ENCODE measurements at regions not wholly inside any gene's neighbourhood (a gene's known extent, or its start where the extent isn't known, plus 50 kb on each side); places are given as distances from the start of the nearest gene placed in this dataset.

- no peak for DNase-seq
- Histone ChIP-seq H3K27me3 (ENCODE audit: control insufficient read depth, insufficient read depth, low read length) (no peaks in the 10 kb centered on the region), H3K36me3 (replicated peaks; ENCODE audit: control insufficient read depth, insufficient read depth, low read length) (no peaks in the 10 kb centered on the region), H3K4me3 (ENCODE audit: insufficient read depth, low read depth, low read length) (no peak overlapping the region)
Observed at GRCh38 chr6:95119927-95120326, 457.4 kb upstream of the MANEA start.

GRCh38 chr6:95120984-95121383, 456.4 kb upstream of the MANEA start:
- H3K27me3 ChIP-seq (ENCODE audit: control insufficient read depth, insufficient read depth, low read length), result no peaks in the 10 kb centered on the region
- no peak overlapping the region for H3K4me3 ChIP-seq (ENCODE audit: insufficient read depth, low read depth, low read length)
- DNase-seq, result no peak
- no peaks in the 10 kb centered on the region for H3K36me3 ChIP-seq (replicated peaks; ENCODE audit: control insufficient read depth, insufficient read depth, low read length)

GRCh38 chr6:95127261-95127660, 450.1 kb upstream of the MANEA start:
- DNase-seq, result no peak
- no peaks in the 10 kb centered on the region for H3K27me3 ChIP-seq (ENCODE audit: control insufficient read depth, insufficient read depth, low read length)
- no peaks in the 10 kb centered on the region for H3K36me3 ChIP-seq (replicated peaks; ENCODE audit: control insufficient read depth, insufficient read depth, low read length)
- no peak overlapping the region for H3K4me3 ChIP-seq (ENCODE audit: insufficient read depth, low read depth, low read length)

GRCh38 chr6:95128439-95128838, 448.9 kb upstream of the MANEA start:
- H3K27me3 ChIP-seq (ENCODE audit: control insufficient read depth, insufficient read depth, low read length), result no peaks in the 10 kb centered on the region
- no peaks in the 10 kb centered on the region for H3K36me3 ChIP-seq (replicated peaks; ENCODE audit: control insufficient read depth, insufficient read depth, low read length)
- no peak overlapping the region for H3K4me3 ChIP-seq (ENCODE audit: insufficient read depth, low read depth, low read length)
- DNase-seq, result no peak

GRCh38 chr6:95128947-95129346, 448.4 kb upstream of the MANEA start:
- Histone ChIP-seq H3K4me3 (ENCODE audit: insufficient read depth, low read depth, low read length) (no peak overlapping the region), H3K36me3 (replicated peaks; ENCODE audit: control insufficient read depth, insufficient read depth, low read length) (no peaks in the 10 kb centered on the region), H3K27me3 (ENCODE audit: control insufficient read depth, insufficient read depth, low read length) (no peaks in the 10 kb centered on the region)
- DNase-seq, result no peak

- no peak for DNase-seq
- H3K36me3 ChIP-seq (replicated peaks; ENCODE audit: control insufficient read depth, insufficient read depth, low read length), result no peaks in the 10 kb centered on the region
- H3K27me3 ChIP-seq (ENCODE audit: control insufficient read depth, insufficient read depth, low read length), result no peaks in the 10 kb centered on the region
- H3K4me3 ChIP-seq (ENCODE audit: insufficient read depth, low read depth, low read length), result no peak overlapping the region
Observed at GRCh38 chr6:95133578-95133977, 443.8 kb upstream of the MANEA start.

DNA sequence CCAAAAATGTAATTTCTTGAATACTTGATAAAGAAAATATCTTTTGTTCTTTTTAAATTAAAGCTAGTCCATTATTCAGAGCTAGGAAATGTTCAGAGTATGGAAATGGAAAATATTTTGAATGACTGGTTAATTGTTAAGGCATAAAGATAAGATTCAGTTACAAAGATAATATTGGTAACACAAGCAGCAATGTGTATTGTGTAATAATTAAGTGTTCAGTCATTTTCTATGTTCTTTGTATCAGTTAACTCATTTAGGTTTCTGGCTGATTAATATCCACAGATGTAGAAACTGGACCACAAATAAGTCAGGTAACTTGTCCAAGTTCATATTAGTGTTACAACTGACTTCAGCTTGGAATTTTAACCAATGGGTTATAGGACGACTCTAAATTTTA, 442.2 kb upstream of the MANEA start:
- DNase-seq, result no peak
- Histone ChIP-seq H3K4me3 (ENCODE audit: insufficient read depth, low read depth, low read length) (no peak overlapping the region), H3K36me3 (replicated peaks; ENCODE audit: control insufficient read depth, insufficient read depth, low read length) (no peaks in the 10 kb centered on the region), H3K27me3 (ENCODE audit: control insufficient read depth, insufficient read depth, low read length) (no peaks in the 10 kb centered on the region)

GRCh38 chr6:95142101-95142500, 435.2 kb upstream of the MANEA start:
- no peak overlapping the region for H3K4me3 ChIP-seq (ENCODE audit: insufficient read depth, low read depth, low read length)
- H3K27me3 ChIP-seq (ENCODE audit: control insufficient read depth, insufficient read depth, low read length), result no peaks in the 10 kb centered on the region
- no peak for DNase-seq
- no peaks in the 10 kb centered on the region for H3K36me3 ChIP-seq (replicated peaks; ENCODE audit: control insufficient read depth, insufficient read depth, low read length)

DNA sequence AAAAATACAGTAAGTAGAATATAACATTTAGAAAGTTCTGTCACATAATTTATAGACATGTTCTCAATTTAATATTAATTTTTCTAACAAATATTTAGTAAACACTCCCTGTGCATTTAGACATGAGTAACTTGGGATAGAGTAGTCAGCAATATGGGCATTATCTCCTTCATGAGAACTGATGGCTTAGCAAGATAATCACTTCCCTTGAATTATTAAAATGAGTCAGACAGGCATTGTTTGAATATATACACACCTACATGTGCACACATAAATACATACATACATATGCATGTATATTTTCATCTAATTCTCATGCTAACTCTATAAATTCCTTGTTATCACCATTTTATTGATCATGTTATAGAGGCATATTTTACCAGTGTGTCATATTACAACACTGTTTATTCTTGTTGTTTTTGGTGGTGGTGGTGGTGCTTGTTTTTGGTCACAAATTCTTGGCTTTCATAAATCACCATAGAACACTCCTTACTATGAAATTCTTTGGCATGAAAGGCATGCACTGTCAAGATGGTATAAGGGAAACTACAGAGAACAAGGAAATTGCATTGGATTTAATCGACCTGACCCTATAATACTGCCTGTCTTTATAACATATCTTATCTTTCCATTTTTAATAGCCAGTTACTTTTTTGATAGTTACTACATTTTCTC, 434.5 kb upstream of the MANEA start:
- Histone ChIP-seq H3K36me3 (replicated peaks; ENCODE audit: control insufficient read depth, insufficient read depth, low read length) (no peaks in the 10 kb centered on the region), H3K4me3 (ENCODE audit: insufficient read depth, low read depth, low read length) (no peak overlapping the region), H3K27me3 (ENCODE audit: control insufficient read depth, insufficient read depth, low read length) (no peaks in the 10 kb centered on the region)
- no peak for DNase-seq

DNA sequence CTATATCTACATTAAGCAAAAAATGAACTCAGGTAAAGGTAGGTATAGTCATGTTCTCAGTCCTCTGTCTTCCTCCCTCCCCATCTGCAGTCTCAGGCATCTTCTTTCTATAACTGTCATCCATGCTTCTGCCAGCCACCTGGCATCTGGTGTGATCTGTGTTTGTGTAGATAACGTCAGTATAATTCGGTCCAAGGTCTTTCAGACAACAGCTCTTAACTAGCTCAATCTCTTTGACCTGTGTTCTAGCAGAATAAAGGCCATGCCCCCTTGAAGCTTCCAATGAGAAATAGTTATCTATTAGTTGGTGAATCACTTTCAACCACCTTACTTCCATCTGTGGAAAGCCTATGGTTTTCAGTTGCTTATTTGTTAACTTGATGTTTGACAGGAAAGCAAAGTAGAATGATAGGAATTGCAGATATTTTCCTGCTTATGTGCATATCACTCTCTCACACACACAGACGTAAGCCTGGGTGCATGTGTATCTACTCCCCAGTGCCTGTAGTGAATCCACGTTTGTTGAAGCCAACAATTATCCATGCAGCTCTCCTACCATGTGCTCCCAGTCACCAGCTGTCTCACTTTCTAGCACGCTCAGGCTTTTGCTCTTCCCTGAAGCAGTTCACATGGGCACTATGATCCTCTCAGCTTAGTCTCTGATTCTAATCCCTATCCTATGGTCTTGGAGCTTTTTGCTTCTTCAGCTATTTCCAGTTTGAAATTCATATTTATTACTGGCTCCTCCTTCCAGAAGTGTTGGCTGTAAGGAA, 433.7 kb upstream of the MANEA start:
- DNase-seq, result no peak
- Histone ChIP-seq H3K27me3 (ENCODE audit: control insufficient read depth, insufficient read depth, low read length) (no peaks in the 10 kb centered on the region), H3K36me3 (replicated peaks; ENCODE audit: control insufficient read depth, insufficient read depth, low read length) (no peaks in the 10 kb centered on the region), H3K4me3 (ENCODE audit: insufficient read depth, low read depth, low read length) (no peak overlapping the region)

DNA sequence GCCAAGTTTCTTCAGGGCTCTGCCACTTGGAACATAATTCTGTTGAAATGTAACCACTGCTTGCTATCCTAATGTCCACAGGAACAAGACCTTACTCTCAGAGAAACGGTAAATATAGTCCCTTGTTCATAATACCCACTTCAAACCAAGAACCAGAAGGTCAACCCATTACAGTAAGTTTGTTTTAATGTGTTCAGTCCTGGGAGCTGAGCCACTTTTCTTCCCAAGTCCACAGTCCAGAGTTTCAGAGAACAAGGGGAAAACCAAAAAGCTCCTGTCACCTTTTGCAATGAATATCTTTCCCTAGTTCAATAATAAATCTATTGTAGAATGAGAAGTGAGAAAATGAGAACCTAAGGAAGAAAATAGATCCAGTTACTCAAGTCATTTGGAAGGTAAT, 431.9 kb upstream of the MANEA start:
- H3K36me3 ChIP-seq (replicated peaks; ENCODE audit: control insufficient read depth, insufficient read depth, low read length), result no peaks in the 10 kb centered on the region
- no peaks in the 10 kb centered on the region for H3K27me3 ChIP-seq (ENCODE audit: control insufficient read depth, insufficient read depth, low read length)
- DNase-seq, result no peak
- no peak overlapping the region for H3K4me3 ChIP-seq (ENCODE audit: insufficient read depth, low read depth, low read length)

- Histone ChIP-seq H3K4me3 (ENCODE audit: insufficient read depth, low read depth, low read length) (no peak overlapping the region), H3K36me3 (replicated peaks; ENCODE audit: control insufficient read depth, insufficient read depth, low read length) (no peaks in the 10 kb centered on the region), H3K27me3 (ENCODE audit: control insufficient read depth, insufficient read depth, low read length) (no peaks in the 10 kb centered on the region)
- no peak for DNase-seq
Observed at GRCh38 chr6:95159557-95159956, 417.8 kb upstream of the MANEA start.

DNA sequence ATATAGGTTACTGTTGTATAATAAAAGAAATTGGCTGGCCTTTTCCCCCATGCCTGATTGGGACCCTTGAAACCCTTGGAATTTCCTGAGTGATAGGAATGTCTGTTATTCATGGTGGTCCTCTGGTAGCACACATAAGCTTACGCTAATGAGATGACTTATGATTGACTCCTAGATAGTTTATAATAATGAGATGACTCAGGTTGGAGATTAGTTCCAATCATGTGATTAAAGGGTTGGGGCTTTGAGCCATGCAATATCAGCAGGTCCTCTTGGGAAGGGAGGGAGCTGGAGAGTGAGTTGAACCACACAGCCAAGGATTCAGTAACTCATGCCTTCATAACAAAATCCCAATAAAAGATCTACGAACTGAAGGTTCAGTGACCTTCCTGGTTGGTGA, 407.6 kb upstream of the MANEA start:
- no peak overlapping the region for H3K4me3 ChIP-seq (ENCODE audit: insufficient read depth, low read depth, low read length)
- no peaks in the 10 kb centered on the region for H3K36me3 ChIP-seq (replicated peaks; ENCODE audit: control insufficient read depth, insufficient read depth, low read length)
- no peak for DNase-seq
- H3K27me3 ChIP-seq (ENCODE audit: control insufficient read depth, insufficient read depth, low read length), result no peaks in the 10 kb centered on the region

DNA sequence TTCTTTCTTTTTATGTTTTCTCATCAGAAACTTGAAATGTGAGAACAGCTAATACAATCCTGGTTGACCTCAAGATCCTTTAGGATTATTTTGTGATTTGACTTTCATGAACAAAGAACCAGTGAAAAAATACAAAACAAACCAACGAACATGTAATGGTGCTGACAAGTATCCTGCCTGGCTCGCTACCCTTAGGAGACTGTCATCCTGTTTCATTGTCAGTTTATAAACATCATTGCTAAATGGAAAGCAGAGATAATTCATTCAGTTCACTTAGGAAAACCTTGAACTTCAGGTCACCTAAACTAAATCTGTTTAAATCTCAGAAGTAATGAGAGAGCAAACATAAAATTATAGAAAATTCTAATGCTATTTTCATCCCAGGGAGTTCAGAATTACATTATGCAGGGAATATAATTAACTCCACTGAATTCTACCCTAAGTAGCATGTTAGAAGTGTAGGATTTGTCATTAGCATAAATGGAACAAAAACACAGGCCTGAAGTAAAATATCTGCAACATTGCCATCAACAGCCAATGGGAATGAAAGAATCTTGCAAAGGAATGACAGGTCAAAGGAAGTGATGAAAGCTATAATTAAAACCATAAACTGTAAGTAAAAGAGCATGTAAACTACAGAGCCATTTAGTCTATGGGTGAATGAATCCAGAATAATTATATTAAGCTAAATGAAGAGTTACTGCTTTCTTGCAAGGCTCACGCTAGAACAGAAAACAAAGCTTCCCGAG, 401.2 kb upstream of the MANEA start:
- H3K27me3 ChIP-seq (ENCODE audit: control insufficient read depth, insufficient read depth, low read length), result no peaks in the 10 kb centered on the region
- no peak overlapping the region for H3K4me3 ChIP-seq (ENCODE audit: insufficient read depth, low read depth, low read length)
- DNase-seq, result no peak
- H3K36me3 ChIP-seq (replicated peaks; ENCODE audit: control insufficient read depth, insufficient read depth, low read length), result no peaks in the 10 kb centered on the region

- no peaks in the 10 kb centered on the region for H3K27me3 ChIP-seq (ENCODE audit: control insufficient read depth, insufficient read depth, low read length)
- no peak for DNase-seq
- no peaks in the 10 kb centered on the region for H3K36me3 ChIP-seq (replicated peaks; ENCODE audit: control insufficient read depth, insufficient read depth, low read length)
- no peak overlapping the region for H3K4me3 ChIP-seq (ENCODE audit: insufficient read depth, low read depth, low read length)
Observed at GRCh38 chr6:95185874-95186273, 391.5 kb upstream of the MANEA start.

Measured in H7 (cell line).